Astrocyte (in vitro differentiated cells and primary cell): ENCODE measurements at regions not wholly inside any gene's neighbourhood (a gene's known extent, or its start where the extent isn't known, plus 50 kb on each side); places are given as distances from the start of the nearest gene placed in this dataset.

Source experiments
- CTCF ChIP-seq: IDR thresholded peaks from 2 replicates; pipeline ENCODE4 v1.5.1; 2011; ENCODE audit warnings: low read depth, mild to moderate bottlenecking, inconsistent platforms, low read length, moderate library complexity; ENCODE audit not compliant: insufficient read depth
- EZH2 ChIP-seq: IDR thresholded peaks from 2 replicates; pipeline ENCODE4 v1.6.1; 2012; ENCODE audit warnings: mild to moderate bottlenecking, low read length, inconsistent platforms; ENCODE audit not compliant: insufficient read depth

GRCh38 chr20:53668992-53669391 lies 75.4 kb upstream of the ZNF217 start:
- TF ChIP-seq CTCF = no peak
- TF ChIP-seq EZH2 = no peak
